ENCODE measurements at regions not wholly inside any gene's neighbourhood (a gene's known extent, or its start where the extent isn't known, plus 50 kb on each side); places are given as distances from the start of the nearest gene placed in this dataset.

DNA sequence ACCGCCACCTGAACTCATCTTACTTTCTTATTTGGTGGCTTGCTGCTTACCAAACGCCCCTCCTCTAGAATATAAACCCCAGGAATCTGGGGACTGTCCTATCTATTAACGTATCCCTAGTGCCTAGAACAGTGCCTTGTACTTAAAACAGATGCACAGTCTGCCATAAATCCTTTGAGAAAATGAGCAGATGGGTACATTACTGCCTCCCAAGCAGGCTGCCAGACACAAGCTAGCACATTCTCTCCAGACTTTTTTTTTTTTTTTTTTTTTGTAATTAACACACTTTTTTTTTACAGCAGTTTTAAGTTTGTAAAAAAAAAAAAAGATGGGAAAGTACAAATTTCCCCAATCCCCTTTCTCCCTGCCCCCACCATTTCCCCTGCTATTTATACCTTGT is 57.3 kb upstream of the RPL38 start:
- Histone ChIP-seq H3K36me3 (ENCODE audit: control insufficient read depth in 2 of 4, insufficient read depth in 4 of 4, low read length in 3 of 4) (no peaks in the 10 kb centered on the region), H4K91ac (replicated peaks; ENCODE audit: insufficient read length, low read length) (no peak overlapping the region), H3K9me3 (ENCODE audit: insufficient read depth in 2 of 2, low read depth in 1 of 2, low read length in 1 of 2) (peaks cover 0 to 15% of the 10 kb centered on the region in 2 experiments; a peak in 2 of 4 replicates), H3K79me2 (ENCODE audit: control insufficient read depth in 1 of 2, insufficient read depth in 2 of 2, low read length in 2 of 2) (no peaks in the 10 kb centered on the region), H2BK5ac (ENCODE audit: low read depth, low read length) (no peak overlapping the region), H2AK5ac (ENCODE audit: low read depth, low read length) (no peak overlapping the region), H3K4me2 (ENCODE audit: insufficient read depth in 1 of 2, low read depth in 2 of 2, low read length in 2 of 2) (no peak overlapping the region), H3K56ac (replicated peaks; ENCODE audit: insufficient read length, low read depth, low read length) (no peak overlapping the region), H3K23ac (ENCODE audit: insufficient read length) (no peak overlapping the region), H3K79me1 (ENCODE audit: low read depth, low read length) (no peaks in the 10 kb centered on the region), H3K4ac (replicated peaks; ENCODE audit: insufficient read length, low read depth, low read length) (no peak overlapping the region), H3K4me1 (replicated peaks in 1 of 4; ENCODE audit: control insufficient read depth in 3 of 4, insufficient read depth in 4 of 4, low read length in 3 of 4) (peaks cover 0 to 9% (median 4%) of the 10 kb centered on the region in 4 experiments; a peak in 2 of 7 replicates), H3K9ac (replicated peaks in 1 of 4; ENCODE audit: extremely low read depth in 1 of 4, low read depth in 3 of 4, low read length in 3 of 4) (no peak overlapping the region), H3K14ac (ENCODE audit: insufficient read length) (no peak overlapping the region), H2BK20ac (ENCODE audit: low read length) (no peak overlapping the region), H2AFZ (ENCODE audit: low read length) (0 out of 2 replicates have a peak overlapping the region, but pooled peaks have one; percentile 98), H3K23me2 (ENCODE audit: low read depth, low read length) (no peaks in the 10 kb centered on the region), H4K5ac (ENCODE audit: insufficient read length, low read depth, low read length) (no peak overlapping the region), H3K27ac (ENCODE audit: low read depth, low read length) (no peak overlapping the region), H3K18ac (ENCODE audit: extremely low read depth, low read length) (no peak overlapping the region), H2BK12ac (ENCODE audit: low read depth, low read length) (no peak overlapping the region), H3K27me3 (replicated peaks in 1 of 4; ENCODE audit: control insufficient read depth in 3 of 4, extremely low read depth in 1 of 4, insufficient read depth in 3 of 4, low read length in 3 of 4) (no peaks in the 10 kb centered on the region; a peak in 1 of 7 replicates), H4K8ac (ENCODE audit: extremely low read depth, insufficient read depth, low read length) (no peak overlapping the region), H2BK15ac (ENCODE audit: low read length) (no peak overlapping the region), H2BK120ac (replicated peaks; ENCODE audit: low read depth, low read length) (no peak overlapping the region), H4K20me1 (replicated peaks in 1 of 2; ENCODE audit: control insufficient read depth in 1 of 2, insufficient read depth in 2 of 2, low read length in 2 of 2) (no peaks in the 10 kb centered on the region), H3K4me3 (ENCODE audit: extremely low read depth in 1 of 4, insufficient read depth in 2 of 4, low read depth in 3 of 4, low read length in 4 of 4) (no peak overlapping the region)
- DNase-seq (ENCODE audit: low read depth in 1 of 2, low spot score in 2 of 2), result no peak
- ChIA-PET CTCF (ENCODE audit: partially characterized antibody) (interaction anchor here (1.3 to 1.9 kb wide), 3 partner anchors 28 to 60 kb away, joined by 3 to 7 read pairs (median 7); no protein-coding TSS in a partner anchor), POLR2A (ENCODE audit: partially characterized antibody) (no interaction called here)
- WGBS, 2 experiments (ENCODE audit: extremely low coverage in 1 of 2, insufficient coverage in 1 of 2, insufficient read length in 1 of 2, insufficient replicate concordance in 2 of 2, low coverage in 1 of 2, low lambda C conversion rate in 2 of 2, missing lambda C conversion rate in 1 of 2), result 85% methylated on average over 3 of the region's 3 CpGs; no CpG with 5 or more reads in 1 of the 2 experiments
- TF ChIP-seq SP2 (IDR thresholded peaks at IDR 0.05; ENCODE audit: low read length) (no peak), BCL11A (IDR thresholded peaks at IDR 0.05; ENCODE audit: low read depth in 2 of 2, low read length in 2 of 2) (no peak), CTBP2 (IDR thresholded peaks at IDR 0.05; ENCODE audit: borderline replicate concordance, insufficient read depth, insufficient read length, low read length) (no peak), TAF7 (optimal IDR thresholded peaks at IDR 0.05; ENCODE audit: borderline replicate concordance, low read depth, low read length) (no peak), EZH2 (IDR thresholded peaks at IDR 0.05; ENCODE audit: low read depth, low read length, severe bottlenecking) (no peak), CREB1 (IDR thresholded peaks at IDR 0.05) (no peak), MAFK (IDR thresholded peaks at IDR 0.05; ENCODE audit: low read depth, low read length) (no peak), RBBP5 (IDR thresholded peaks at IDR 0.05; ENCODE audit: borderline replicate concordance, low read depth, low read length) (no peak), CBX8 (IDR thresholded peaks at IDR 0.05; ENCODE audit: borderline replicate concordance, low read depth, low read length) (no peak), SUZ12 (IDR thresholded peaks at IDR 0.05; ENCODE audit: low read length) (no peak), TBP (IDR thresholded peaks at IDR 0.05; ENCODE audit: low read depth, low read length) (no peak), NANOG (IDR thresholded peaks at IDR 0.05; ENCODE audit: insufficient read depth, low read depth, low read length, poor library complexity, severe bottlenecking) (no peak)
- TF ChIP-seq, protein P1, sequence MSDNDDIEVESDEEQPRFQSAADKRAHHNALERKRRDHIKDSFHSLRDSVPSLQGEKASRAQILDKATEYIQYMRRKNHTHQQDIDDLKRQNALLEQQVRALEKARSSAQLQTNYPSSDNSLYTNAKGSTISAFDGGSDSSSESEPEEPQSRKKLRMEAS (IDR thresholded peaks at IDR 0.05), result no peak
- TF ChIP-seq, protein P2, sequence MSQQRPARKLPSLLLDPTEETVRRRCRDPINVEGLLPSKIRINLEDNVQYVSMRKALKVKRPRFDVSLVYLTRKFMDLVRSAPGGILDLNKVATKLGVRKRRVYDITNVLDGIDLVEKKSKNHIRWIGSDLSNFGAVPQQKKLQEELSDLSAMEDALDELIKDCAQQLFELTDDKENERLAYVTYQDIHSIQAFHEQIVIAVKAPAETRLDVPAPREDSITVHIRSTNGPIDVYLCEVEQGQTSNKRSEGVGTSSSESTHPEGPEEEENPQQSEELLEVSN (IDR thresholded peaks at IDR 0.05), result no peak
- no peak for FAIRE-seq
